DMS 273 (cell line): ENCODE measurements at regions not wholly inside any gene's neighbourhood (a gene's known extent, or its start where the extent isn't known, plus 50 kb on each side); places are given as distances from the start of the nearest gene placed in this dataset.

ENCODE experiments used
- DNase-seq: peaks from one replicate; lab custom pipeline; 2025; ENCODE audit not compliant: unreplicated experiment; lab: John Stamatoyannopoulos, UW

- DNase-seq, result no peak
Measured at GRCh38 chr6:39999006-39999867, 65.0 kb upstream of the MOCS1 start.

GRCh38 chr6:39998126-39998525 is 63.9 kb upstream of the MOCS1 start:
- DNase-seq, result no peak

GRCh38 chr6:39997101-39997635 is 62.9 kb upstream of the MOCS1 start:
- no peak for DNase-seq

- DNase-seq, result no peak
Measured at GRCh38 chr6:39995633-39996032, 61.4 kb upstream of the MOCS1 start.

GRCh38 chr6:39992861-39993622 is 58.8 kb upstream of the MOCS1 start:
- DNase-seq, result no peak
